Liver (tissue), 3 donors: ENCODE measurements at regions not wholly inside any gene's neighbourhood (a gene's known extent, or its start where the extent isn't known, plus 50 kb on each side); places are given as distances from the start of the nearest gene placed in this dataset.

Source experiments
- CTCF ChIP-seq: fragments of 150-350 bp; IDR thresholded peaks from 2 replicates; pipeline ENCODE4 v1.5.1; 2017; ENCODE audit warnings: improper control_type of control experiment, low read depth, low read length; ENCODE audit not compliant: missing input control
- EGR1 ChIP-seq, 2 donors: IDR thresholded peaks; 2 replicates each; pipeline ENCODE4 v1.6.1; 2016 to 2018; ENCODE audit warnings: antibody characterized with exemption in 2 of 2, low read depth in 2 of 2
- FOXA1 ChIP-seq: IDR thresholded peaks from 2 replicates; pipeline ENCODE4 v1.6.1; 2016; ENCODE audit warnings: antibody characterized with exemption
- GABPA ChIP-seq, 2 donors: IDR thresholded peaks in 1 of 2; conservative IDR thresholded peaks in 1 of 2; 2 replicates each; pipeline ENCODE4 v1.6.1; 2016; ENCODE audit warnings: antibody characterized with exemption in 2 of 2, mild to moderate bottlenecking in 1 of 2, moderate library complexity in 1 of 2
- JUND ChIP-seq, 2 donors: IDR thresholded peaks; 2 replicates each; pipeline ENCODE4 v1.6.1; 2016; ENCODE audit warnings: antibody characterized with exemption in 2 of 2
- NR2F2 ChIP-seq: IDR thresholded peaks from 2 replicates; pipeline ENCODE4 v1.6.1; 2016; ENCODE audit warnings: antibody characterized with exemption
- REST ChIP-seq: IDR thresholded peaks from 2 replicates; pipeline ENCODE4 v1.6.1; 2016; ENCODE audit warnings: antibody characterized with exemption, mild to moderate bottlenecking
- SP1 ChIP-seq: IDR thresholded peaks from 2 replicates; pipeline ENCODE4 v1.6.1; 2018; ENCODE audit warnings: antibody characterized with exemption, mild to moderate bottlenecking
- YY1 ChIP-seq: IDR thresholded peaks from 2 replicates; pipeline ENCODE4 v1.6.1; 2016; ENCODE audit warnings: antibody characterized with exemption, mild to moderate bottlenecking
- donor health status: healthy.
- donor health status: healthy.

- TF ChIP-seq CTCF (no peak), SP1 (no peak), NR2F2 (no peak), JUND (IDR thresholded peaks at IDR 0.05) (no peak), REST (no peak), YY1 (no peak), FOXA1 (no peak), EGR1 (IDR thresholded peaks at IDR 0.05; ENCODE audit: low read depth in 2 of 2) (no peak), GABPA (IDR thresholded peaks at IDR 0.05 in 1 of 2, conservative IDR thresholded peaks at IDR 0.05 in 1 of 2) (no peak)
Measured at GRCh38 chr3:713006-713621, 379.7 kb upstream of the CNTN6 start.
